ENCODE measurements at regions not wholly inside any gene's neighbourhood (a gene's known extent, or its start where the extent isn't known, plus 50 kb on each side); places are given as distances from the start of the nearest gene placed in this dataset.

GRCh38 chr5:123855609-123856008 lies 343.6 kb downstream of the CSNK1G3 start:
- TF ChIP-seq, protein P1, sequence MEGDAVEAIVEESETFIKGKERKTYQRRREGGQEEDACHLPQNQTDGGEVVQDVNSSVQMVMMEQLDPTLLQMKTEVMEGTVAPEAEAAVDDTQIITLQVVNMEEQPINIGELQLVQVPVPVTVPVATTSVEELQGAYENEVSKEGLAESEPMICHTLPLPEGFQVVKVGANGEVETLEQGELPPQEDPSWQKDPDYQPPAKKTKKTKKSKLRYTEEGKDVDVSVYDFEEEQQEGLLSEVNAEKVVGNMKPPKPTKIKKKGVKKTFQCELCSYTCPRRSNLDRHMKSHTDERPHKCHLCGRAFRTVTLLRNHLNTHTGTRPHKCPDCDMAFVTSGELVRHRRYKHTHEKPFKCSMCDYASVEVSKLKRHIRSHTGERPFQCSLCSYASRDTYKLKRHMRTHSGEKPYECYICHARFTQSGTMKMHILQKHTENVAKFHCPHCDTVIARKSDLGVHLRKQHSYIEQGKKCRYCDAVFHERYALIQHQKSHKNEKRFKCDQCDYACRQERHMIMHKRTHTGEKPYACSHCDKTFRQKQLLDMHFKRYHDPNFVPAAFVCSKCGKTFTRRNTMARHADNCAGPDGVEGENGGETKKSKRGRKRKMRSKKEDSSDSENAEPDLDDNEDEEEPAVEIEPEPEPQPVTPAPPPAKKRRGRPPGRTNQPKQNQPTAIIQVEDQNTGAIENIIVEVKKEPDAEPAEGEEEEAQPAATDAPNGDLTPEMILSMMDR (IDR thresholded peaks at IDR 0.05) = no peak
- no peak for TF ChIP-seq POLR2A (IDR thresholded peaks at IDR 0.05)

All from uterus (tissue), 2 donors.